ENCODE measurements at regions not wholly inside any gene's neighbourhood (a gene's known extent, or its start where the extent isn't known, plus 50 kb on each side); places are given as distances from the start of the nearest gene placed in this dataset.

DNA sequence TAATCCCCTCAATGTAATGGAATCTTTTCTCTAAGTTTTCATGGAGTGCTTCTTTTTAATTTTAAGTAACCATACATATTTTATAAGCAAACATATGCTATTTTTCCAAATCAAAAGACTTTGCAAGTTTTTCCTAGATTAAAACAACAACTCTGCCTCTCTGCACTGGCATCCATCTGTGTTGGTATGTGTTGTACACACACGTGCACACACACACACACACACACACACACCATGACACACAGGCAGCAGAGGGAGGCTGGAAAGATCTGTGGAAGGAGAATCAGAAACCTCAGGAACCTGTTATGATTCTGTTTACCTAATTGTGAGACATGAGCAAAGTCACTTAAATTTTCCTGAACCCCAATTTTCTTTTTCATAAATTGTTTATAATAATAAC is 295.0 kb upstream of the PRDM1 start:
- TF ChIP-seq, protein P1, sequence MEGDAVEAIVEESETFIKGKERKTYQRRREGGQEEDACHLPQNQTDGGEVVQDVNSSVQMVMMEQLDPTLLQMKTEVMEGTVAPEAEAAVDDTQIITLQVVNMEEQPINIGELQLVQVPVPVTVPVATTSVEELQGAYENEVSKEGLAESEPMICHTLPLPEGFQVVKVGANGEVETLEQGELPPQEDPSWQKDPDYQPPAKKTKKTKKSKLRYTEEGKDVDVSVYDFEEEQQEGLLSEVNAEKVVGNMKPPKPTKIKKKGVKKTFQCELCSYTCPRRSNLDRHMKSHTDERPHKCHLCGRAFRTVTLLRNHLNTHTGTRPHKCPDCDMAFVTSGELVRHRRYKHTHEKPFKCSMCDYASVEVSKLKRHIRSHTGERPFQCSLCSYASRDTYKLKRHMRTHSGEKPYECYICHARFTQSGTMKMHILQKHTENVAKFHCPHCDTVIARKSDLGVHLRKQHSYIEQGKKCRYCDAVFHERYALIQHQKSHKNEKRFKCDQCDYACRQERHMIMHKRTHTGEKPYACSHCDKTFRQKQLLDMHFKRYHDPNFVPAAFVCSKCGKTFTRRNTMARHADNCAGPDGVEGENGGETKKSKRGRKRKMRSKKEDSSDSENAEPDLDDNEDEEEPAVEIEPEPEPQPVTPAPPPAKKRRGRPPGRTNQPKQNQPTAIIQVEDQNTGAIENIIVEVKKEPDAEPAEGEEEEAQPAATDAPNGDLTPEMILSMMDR (IDR thresholded peaks at IDR 0.05; ENCODE audit: extremely low read depth, missing control alignments), result no peak
- no peak for DNase-seq (ENCODE audit: low spot score)

DNA sequence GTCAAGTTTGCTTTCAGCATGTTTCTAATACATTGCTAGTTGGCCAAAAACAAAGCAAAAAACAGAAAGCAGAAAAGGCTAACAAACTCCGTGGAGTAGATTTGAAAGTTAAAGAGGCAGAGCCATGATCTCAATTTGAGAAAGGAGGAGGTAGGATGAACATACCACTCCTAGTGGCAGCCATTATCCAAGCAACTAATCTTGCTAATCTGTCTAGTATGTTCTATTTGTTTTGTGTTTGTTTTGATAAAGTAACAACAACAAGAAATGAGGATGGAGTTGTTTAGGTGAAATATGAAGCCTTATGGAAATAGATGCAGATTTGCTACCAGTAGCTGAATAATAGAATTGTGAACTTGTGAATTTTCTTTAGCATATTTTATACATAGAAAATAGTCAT is 295.5 kb upstream of the PRDM1 start:
- DNase-seq (ENCODE audit: low spot score), result no peak
- TF ChIP-seq, protein P1 (IDR thresholded peaks at IDR 0.05; ENCODE audit: extremely low read depth, missing control alignments), result no peak

DNA sequence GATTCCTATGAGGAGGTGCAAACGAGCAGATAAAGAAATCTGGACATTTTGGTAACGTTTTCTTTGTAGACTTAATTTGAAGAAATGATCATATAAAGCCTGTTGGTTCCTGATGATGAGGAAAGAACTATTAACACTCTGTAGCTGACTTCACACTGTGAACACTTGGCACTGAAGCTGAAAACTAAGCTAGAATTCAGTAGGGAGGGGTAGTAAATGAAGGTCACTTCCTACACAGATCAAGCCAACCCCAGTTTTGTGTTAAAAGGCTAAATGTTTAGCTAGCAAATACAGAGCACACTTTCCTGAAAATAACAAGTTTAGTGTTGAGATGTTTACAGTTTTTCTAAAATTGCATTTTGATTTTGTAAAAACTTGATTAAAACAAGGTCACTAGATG is 296.2 kb upstream of the PRDM1 start:
- no peak for DNase-seq (ENCODE audit: low spot score)
- TF ChIP-seq, protein P1 (IDR thresholded peaks at IDR 0.05; ENCODE audit: extremely low read depth, missing control alignments), result no peak

DNA sequence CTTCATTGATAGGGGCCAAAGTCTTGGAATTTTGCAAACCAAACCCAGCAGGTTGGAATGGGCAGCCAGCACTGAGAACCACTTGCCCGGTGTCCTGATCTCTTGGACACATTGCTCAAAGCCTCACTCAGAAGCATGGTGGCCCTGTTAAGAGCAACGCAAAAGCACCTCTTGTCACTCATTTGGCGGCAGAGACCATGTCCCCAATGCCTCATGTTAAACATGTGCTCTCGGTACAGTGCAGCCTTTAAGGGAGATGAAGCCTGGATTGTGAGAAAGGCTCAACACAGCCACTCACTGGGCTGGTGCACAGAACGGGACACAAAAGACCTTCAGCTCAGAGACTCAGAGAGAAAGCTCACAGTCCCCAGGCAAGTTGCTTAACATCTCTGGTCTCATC is 298.4 kb upstream of the PRDM1 start:
- no peak for DNase-seq (ENCODE audit: low spot score)
- TF ChIP-seq, protein P1 (IDR thresholded peaks at IDR 0.05; ENCODE audit: extremely low read depth, missing control alignments), result no peak

DNA sequence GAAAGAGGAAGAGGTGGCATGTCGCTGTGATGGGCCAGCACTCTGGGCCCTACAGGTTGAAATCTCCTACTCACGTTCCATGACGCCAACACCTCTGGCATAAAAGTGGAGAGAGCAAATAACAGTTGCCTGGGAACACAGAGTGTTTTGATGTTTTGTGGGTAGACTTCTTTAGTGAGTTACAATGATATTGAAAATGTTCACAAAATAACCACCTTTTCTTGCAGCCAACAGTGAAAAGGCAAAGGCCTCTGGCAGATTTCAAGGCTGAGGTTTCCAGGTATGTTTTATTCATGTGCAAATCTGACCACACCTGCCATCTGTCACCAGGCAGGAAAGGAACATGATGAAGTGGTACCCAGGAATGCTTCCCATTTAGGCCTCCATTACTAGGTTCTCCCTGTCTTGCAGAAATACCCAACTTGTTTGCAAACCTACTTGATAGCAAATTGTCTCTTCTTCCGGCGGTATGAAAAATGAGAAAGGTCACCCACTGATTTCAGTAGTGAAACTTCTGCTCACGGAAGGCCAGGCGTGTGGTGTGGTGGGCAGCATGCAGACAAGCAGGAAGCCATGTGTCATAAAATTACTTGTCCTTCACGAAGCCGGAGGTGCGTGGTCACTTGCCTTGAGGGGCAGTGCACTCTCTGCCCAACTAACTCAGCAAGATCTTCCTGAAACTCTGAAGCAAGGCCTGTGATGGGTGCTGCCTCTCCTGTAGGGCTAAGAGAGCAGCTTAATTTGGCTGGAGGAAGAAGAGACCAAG is 299.1 kb upstream of the PRDM1 start:
- TF ChIP-seq, protein P1 (IDR thresholded peaks at IDR 0.05; ENCODE audit: extremely low read depth, missing control alignments), result no peak
- peak; percentile 26 for DNase-seq (ENCODE audit: low spot score)

DNA sequence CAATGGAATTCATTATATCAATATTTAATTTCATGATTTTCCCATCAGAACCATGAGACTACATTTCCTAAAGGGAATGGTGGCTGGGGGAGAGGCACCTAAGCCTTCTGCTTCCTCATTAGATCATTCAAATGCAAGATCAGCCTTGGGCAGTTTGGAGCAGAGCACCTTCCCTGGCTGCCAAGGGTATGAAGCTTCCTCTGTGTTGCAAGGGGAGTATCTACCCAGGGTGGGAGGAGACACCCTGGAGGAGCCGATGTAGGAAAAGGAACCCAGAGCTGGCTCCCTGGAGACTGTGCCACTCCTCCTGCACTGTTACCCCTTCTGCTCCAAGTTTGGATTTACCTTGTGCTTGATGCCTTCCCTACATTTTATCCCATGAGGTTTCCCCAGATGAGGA is 299.7 kb upstream of the PRDM1 start:
- no peak for DNase-seq (ENCODE audit: low spot score)
- TF ChIP-seq, protein P1 (IDR thresholded peaks at IDR 0.05; ENCODE audit: extremely low read depth, missing control alignments), result no peak

DNA sequence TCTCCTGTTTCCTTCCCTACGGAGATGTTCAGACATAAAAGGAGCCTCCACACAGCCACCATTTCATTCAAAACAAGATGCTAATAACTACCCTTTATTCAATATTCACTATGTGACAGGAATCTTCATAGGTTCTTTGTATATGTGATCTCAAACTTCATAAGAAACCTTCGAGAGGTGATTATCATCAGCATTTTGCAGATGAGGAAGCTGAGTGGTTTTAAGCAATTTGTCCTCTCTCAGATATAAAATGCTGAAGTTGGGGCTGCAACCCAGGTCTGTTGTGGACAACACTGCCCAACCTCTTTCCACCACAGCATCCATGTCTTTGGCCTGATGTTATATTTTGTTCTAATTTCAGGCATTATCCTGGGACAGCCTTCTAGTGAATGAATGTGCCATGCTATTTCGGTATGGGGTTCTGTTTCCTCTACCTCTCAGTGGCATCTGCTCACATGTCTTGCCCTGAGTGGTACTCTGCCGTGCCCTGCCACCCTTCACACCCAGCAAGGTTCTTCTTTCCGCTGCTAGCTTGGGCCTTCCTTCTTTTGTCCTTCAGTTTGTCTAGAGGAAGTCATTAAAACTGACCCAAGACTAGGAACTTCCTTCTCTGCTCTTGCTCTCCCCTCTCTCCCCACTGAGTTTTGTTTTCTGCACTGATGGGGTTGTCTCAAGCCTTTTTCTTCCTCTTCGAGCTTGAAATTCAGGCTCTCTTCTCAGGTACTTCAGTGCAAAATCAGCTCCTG is 300.9 kb upstream of the PRDM1 start:
- no peak for DNase-seq (ENCODE audit: low spot score)
- TF ChIP-seq, protein P1 (IDR thresholded peaks at IDR 0.05; ENCODE audit: extremely low read depth, missing control alignments), result no peak
